Suprapubic skin (tissue), 3 donors: ENCODE measurements at regions not wholly inside any gene's neighbourhood (a gene's known extent, or its start where the extent isn't known, plus 50 kb on each side); places are given as distances from the start of the nearest gene placed in this dataset.

Source experiments
- POLR2A ChIP-seq, 2 donors: fragments of 450-650 bp; IDR thresholded peaks; one replicate each; pipeline ENCODE4 v1.6.1; 2017; ENCODE audit warnings: antibody characterized with exemption in 2 of 2, mild to moderate bottlenecking in 2 of 2, moderate library complexity in 2 of 2
- TF ChIP-seq, protein P1 (sequence below), 2 donors: fragments of 200-600 bp in 1 of 2; fragments of 450-650 bp in 1 of 2; sonication (generic) in 1 of 2; IDR thresholded peaks; one replicate each; pipeline ENCODE4 v1.5.1; 2016 to 2019; ENCODE audit warnings: antibody characterized with exemption in 2 of 2, mild to moderate bottlenecking in 1 of 2, moderate library complexity in 1 of 2

DNA sequence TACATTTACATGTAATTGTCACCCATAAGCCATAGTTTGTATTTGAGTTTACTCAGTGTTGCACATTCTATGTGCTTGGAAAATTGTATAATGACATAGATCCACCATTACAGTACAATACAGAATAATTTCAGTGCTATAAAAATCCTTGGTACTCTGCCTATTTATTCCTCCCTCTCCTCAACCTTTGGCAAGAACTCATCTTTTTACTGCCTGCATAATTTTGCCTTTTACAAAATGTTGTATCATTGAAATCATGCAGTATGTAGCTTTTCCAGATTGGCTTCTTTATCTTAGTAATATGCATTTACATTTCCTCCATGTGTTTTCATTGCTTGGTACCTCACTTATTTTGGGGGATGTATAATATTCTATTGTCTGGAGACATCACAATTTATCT lies 786.9 kb upstream of the SEMA6D start:
- TF ChIP-seq, protein P1, sequence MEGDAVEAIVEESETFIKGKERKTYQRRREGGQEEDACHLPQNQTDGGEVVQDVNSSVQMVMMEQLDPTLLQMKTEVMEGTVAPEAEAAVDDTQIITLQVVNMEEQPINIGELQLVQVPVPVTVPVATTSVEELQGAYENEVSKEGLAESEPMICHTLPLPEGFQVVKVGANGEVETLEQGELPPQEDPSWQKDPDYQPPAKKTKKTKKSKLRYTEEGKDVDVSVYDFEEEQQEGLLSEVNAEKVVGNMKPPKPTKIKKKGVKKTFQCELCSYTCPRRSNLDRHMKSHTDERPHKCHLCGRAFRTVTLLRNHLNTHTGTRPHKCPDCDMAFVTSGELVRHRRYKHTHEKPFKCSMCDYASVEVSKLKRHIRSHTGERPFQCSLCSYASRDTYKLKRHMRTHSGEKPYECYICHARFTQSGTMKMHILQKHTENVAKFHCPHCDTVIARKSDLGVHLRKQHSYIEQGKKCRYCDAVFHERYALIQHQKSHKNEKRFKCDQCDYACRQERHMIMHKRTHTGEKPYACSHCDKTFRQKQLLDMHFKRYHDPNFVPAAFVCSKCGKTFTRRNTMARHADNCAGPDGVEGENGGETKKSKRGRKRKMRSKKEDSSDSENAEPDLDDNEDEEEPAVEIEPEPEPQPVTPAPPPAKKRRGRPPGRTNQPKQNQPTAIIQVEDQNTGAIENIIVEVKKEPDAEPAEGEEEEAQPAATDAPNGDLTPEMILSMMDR (IDR thresholded peaks at IDR 0.05), result no peak
- no peak for TF ChIP-seq POLR2A (IDR thresholded peaks at IDR 0.05)
